KMS-11 (cell line): ENCODE measurements at regions not wholly inside any gene's neighbourhood (a gene's known extent, or its start where the extent isn't known, plus 50 kb on each side); places are given as distances from the start of the nearest gene placed in this dataset.

ENCODE experiments used
- H2AFZ ChIP-seq: fragments of 200-600 bp; sonication (generic); 2 replicates; pipeline ENCODE4 v1.6.1; 2016; ENCODE audit warnings: antibody characterized with exemption, mixed run types, low read depth
- H3K27ac ChIP-seq: fragments of 200-600 bp; sonication (generic); 2 replicates; pipeline ENCODE4 v1.6.1; 2016; ENCODE audit warnings: mild to moderate bottlenecking, mixed run types
- H3K27me3 ChIP-seq: fragments of 200-600 bp; sonication (generic); 2 replicates; pipeline ENCODE4 v1.6.1; 2017; ENCODE audit warnings: mild to moderate bottlenecking, low read depth, mixed run types, moderate library complexity; ENCODE audit not compliant: insufficient read depth
- H3K36me3 ChIP-seq: fragments of 200-600 bp; sonication (generic); 2 replicates; pipeline ENCODE4 v1.6.1; 2017; ENCODE audit warnings: mild to moderate bottlenecking, mixed run types; ENCODE audit not compliant: insufficient read depth
- H3K4me1 ChIP-seq: fragments of 200-600 bp; sonication (generic); 2 replicates; pipeline ENCODE4 v1.6.1; 2016; ENCODE audit warnings: mild to moderate bottlenecking, low read depth, mixed run types; ENCODE audit not compliant: poor library complexity, severe bottlenecking
- H3K4me2 ChIP-seq: fragments of 200-600 bp; sonication (generic); 2 replicates; pipeline ENCODE4 v1.7.0; 2016; ENCODE audit warnings: mild to moderate bottlenecking, mixed run types
- H3K4me3 ChIP-seq: fragments of 200-600 bp; sonication (generic); IDR thresholded peaks from 2 replicates; pipeline ENCODE4 v1.6.1; 2017; ENCODE audit warnings: low read depth, low read length, mixed read lengths; ENCODE audit not compliant: insufficient read depth
- H3K79me2 ChIP-seq: fragments of 200-600 bp; sonication (generic); 2 replicates; pipeline ENCODE4 v1.6.1; 2016; ENCODE audit warnings: low read depth, mixed run types; ENCODE audit not compliant: insufficient read depth
- H3K9ac ChIP-seq: fragments of 200-600 bp; sonication (generic); 2 replicates; pipeline ENCODE4 v1.6.1; 2016; ENCODE audit warnings: mild to moderate bottlenecking, mixed run types
- H4K20me1 ChIP-seq: fragments of 200-600 bp; sonication (generic); 2 replicates; pipeline ENCODE4 v1.6.1; 2016; ENCODE audit warnings: mild to moderate bottlenecking, mixed run types; ENCODE audit not compliant: insufficient read depth
- CTCF ChIP-seq: fragments of 200-600 bp; sonication (generic); conservative IDR thresholded peaks from 2 replicates; pipeline ENCODE4 v1.6.1; 2017; ENCODE audit warnings: low read depth, mild to moderate bottlenecking, antibody characterized with exemption, low read length, moderate library complexity, mixed read lengths

- no peak overlapping the region for H3K27ac ChIP-seq
- no peaks in the 10 kb centered on the region for H3K36me3 ChIP-seq
- H4K20me1 ChIP-seq, result no peaks in the 10 kb centered on the region
- no peak overlapping the region for H3K4me3 ChIP-seq
- no peak for TF ChIP-seq CTCF
- peaks cover 46% of the 10 kb centered on the region for H3K27me3 ChIP-seq
- H3K4me1 ChIP-seq, result no peaks in the 10 kb centered on the region
- H3K9ac ChIP-seq, result no peak overlapping the region
- H3K4me2 ChIP-seq, result no peak overlapping the region
- no peak overlapping the region for H2AFZ ChIP-seq
- no peaks in the 10 kb centered on the region for H3K79me2 ChIP-seq
Measured at GRCh38 chr21:41668051-41668541, 98.8 kb downstream of the RIPK4 start.

GRCh38 chr21:41667136-41667535 lies 99.7 kb downstream of the RIPK4 start:
- H2AFZ ChIP-seq, result no peak overlapping the region
- H3K27me3 ChIP-seq, result peaks cover 55% of the 10 kb centered on the region
- no peak for TF ChIP-seq CTCF

GRCh38 chr21:41666641-41667081 lies 100.2 kb downstream of the RIPK4 start:
- H2AFZ ChIP-seq, result no peak overlapping the region
- H3K79me2 ChIP-seq, result no peaks in the 10 kb centered on the region
- H3K27me3 ChIP-seq, result peaks cover 60% of the 10 kb centered on the region
- H3K4me3 ChIP-seq, result no peak overlapping the region
- H3K4me1 ChIP-seq, result no peaks in the 10 kb centered on the region
- no peak overlapping the region for H3K27ac ChIP-seq
- no peak overlapping the region for H3K9ac ChIP-seq
- no peaks in the 10 kb centered on the region for H3K36me3 ChIP-seq
- no peak overlapping the region for H3K4me2 ChIP-seq
- no peaks in the 10 kb centered on the region for H4K20me1 ChIP-seq
- no peak for TF ChIP-seq CTCF

More at GRCh38 chr21:41667136-41667535, 99.7 kb downstream of the RIPK4 start:
- H3K9ac ChIP-seq, result no peak overlapping the region
- no peak overlapping the region for H3K27ac ChIP-seq
- H3K4me3 ChIP-seq, result no peak overlapping the region
- no peaks in the 10 kb centered on the region for H3K36me3 ChIP-seq
- H4K20me1 ChIP-seq, result no peaks in the 10 kb centered on the region
- no peaks in the 10 kb centered on the region for H3K4me1 ChIP-seq
- H3K4me2 ChIP-seq, result no peak overlapping the region
- no peaks in the 10 kb centered on the region for H3K79me2 ChIP-seq

GRCh38 chr21:41665766-41666595 lies 100.9 kb downstream of the RIPK4 start:
- no peak overlapping the region for H3K4me2 ChIP-seq
- H2AFZ ChIP-seq, result no peak overlapping the region
- TF ChIP-seq CTCF, result no peak
- H3K4me3 ChIP-seq, result no peak overlapping the region
- no peak overlapping the region for H3K9ac ChIP-seq
- no peak overlapping the region for H3K27ac ChIP-seq
- H3K27me3 ChIP-seq, result peaks cover 57% of the 10 kb centered on the region
- no peaks in the 10 kb centered on the region for H3K4me1 ChIP-seq
- no peaks in the 10 kb centered on the region for H3K36me3 ChIP-seq
- no peaks in the 10 kb centered on the region for H4K20me1 ChIP-seq
- H3K79me2 ChIP-seq, result no peaks in the 10 kb centered on the region
